HG03097 (cell line): ENCODE measurements at regions not wholly inside any gene's neighbourhood (a gene's known extent, or its start where the extent isn't known, plus 50 kb on each side); places are given as distances from the start of the nearest gene placed in this dataset.

ENCODE experiments used
- ATAC-seq: cut with Tn5 transposase; IDR thresholded peaks from one replicate; pipeline ENCODE4 v1.9.1; 2021; ENCODE audit not compliant: unreplicated experiment, low FRiP score

DNA sequence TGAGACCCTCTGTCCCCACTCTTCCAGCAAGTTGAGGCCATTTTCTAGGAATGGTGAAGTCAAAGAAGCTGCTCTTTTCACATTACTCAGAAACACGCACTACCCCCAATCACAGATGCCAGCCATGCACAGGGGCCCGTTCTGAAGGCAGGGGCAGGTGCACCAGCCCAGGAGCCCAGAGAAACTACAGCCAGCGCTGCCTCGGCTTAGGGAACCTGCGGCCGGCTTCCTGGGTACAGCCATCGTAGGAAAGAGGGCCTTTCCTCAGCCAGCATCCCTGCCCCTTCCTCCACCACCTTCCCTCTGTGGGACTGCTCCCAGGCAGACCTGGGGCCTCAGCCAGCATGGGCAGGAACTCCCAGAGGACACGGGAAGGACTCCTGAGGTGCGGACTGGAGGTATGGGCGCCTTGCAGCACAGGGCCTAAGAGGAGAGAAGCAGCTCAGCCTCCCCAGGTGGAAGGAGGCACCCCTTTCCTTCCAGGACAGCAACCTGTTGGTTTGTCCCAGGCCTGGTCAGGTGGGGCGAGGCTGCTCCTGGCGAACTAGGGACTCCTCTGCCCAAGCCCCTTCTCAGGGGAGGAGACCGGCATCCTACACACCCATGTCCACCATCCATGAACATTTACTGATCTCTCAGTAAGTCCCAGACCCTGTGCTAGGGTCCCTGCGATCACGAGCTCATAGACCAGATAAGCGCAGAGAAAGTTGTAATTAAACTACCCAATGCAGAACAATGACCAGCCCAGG lies 99.0 kb upstream of the ID2 start:
- ATAC-seq: no peak

DNA sequence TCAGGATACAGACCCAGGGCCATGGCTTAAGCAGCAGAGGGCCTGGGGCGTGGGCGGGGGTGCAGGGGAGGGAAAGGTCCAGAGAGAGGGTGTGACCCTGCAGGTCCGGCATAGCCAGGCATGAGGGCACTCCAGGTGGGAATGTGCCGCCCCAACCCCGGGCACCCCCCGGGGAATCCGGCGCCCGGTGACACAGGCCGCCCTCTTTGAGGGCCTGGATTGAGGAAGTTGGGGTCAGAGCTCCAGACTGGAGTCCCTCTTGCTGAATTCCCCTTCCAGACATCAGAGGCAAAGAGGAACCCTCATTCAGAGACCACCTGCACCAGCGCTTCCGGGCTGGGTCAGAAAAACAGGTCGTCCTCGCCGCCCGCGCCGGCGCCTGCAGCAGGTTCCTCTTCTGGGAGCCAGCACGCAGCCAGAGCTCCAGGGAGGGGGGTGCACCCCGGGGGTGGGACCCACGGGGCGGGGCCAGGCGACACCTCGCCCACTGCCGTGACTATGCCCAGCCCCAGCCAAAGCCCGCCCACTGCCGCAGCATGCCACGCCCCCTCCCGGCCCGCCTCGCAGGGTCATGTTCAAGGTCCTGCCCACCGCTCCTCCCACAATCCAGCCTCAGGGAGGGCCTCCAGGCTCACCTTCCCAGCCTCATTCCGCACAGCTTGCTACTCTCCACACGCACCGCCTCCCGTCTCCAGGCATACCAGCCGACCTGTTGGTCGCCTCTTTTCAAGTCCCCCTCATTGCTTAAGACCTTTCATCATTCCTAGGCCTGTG lies 98.3 kb upstream of the ID2 start:
- peak; percentile 87 for ATAC-seq

DNA sequence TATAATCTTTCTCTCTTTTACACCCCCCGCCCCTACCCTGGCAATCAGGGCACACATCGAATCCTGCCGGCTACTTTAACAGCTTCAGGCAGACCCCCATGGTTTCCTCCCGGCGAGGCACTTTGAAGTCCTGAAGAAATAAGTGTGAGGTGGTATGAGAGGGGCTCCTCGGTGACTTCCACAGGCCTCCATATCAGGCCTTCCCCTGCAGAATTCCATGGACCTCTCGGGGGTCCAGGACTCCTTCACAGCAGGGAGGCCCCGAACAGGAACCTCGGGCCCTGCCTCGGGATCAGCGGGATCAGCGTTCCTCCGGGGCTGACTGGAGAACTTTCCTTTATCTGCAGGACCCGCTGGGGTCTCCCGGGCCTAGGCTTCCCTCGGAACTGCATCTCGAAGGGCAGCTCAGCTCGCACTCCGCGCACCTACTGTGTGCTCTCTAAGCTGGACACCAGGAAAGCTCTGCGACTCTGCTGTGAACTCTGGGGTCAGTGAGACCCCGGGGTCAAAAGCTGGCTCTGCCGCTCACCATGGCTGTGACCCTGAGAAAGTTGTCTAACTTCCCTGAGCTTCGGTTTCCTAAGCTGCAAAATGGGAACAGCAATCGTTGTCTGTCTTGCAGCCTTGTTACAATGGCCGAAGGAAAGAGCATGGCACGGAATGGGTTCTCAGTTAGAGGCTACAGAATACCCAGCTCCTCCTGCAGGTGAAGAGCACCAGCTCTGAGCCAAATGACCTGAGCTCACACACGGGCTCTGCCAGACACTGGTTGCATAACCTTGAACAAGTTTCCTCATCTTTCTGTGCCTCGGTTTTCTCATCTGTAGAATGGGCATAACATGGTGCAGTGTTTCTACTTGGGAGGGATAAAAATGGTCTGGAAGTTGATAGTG lies 97.4 kb upstream of the ID2 start:
- no peak for ATAC-seq

DNA sequence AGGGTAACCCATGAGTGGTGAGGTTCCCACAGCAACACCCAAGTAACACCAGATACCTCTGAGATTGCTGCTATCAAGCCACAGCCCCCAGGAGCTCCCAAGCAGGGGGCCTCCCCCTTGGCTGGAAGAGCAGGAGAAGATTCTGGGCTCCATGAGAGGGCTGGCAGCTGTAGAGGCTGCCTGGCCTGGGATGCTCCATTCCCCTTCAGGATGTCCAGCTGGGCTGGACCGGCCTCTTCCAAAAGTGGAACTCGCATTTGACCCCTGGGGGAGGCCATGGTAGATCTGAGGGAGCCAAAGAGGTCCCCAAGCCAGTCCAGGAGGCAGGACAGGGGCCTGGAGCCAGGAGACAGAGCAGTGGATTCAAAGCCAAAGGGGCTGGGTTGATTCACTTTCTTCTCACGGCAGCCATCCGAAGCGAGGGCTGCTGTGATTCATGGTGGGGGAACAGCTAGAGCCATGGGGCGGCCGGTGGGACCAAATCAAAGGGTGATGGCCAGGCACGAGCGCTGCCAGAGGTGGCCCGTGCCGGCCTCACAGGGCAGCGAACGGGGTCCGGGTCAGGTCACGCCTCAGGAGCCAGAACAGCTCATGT lies 95.3 kb upstream of the ID2 start:
- no peak for ATAC-seq

DNA sequence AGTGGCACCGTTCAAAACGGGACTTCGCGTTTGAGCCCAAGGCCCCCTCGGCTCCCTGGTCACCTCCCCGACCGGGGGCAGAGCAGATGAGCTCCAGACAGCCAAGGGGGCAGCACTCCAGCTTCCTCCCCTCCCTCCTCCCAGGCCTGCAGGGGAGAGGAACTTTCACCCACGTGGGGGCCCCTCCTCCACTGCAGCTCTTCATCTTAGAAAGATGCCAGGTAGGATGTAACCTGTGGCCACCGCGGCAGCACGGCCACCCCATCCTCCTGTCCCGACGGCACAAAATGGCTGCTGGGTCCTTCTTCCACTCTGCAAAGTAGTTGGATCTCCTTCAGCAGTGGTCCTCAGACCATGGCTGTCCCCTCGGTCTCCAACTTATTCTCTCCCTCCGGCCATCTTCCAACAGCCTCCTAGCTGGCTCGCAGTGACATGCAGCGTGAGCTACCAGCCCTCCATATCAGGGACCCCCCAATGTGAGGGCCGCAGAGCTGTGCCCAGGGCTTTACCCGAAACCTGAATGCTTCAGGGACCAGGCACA lies 94.5 kb upstream of the ID2 start:
- ATAC-seq: no peak

DNA sequence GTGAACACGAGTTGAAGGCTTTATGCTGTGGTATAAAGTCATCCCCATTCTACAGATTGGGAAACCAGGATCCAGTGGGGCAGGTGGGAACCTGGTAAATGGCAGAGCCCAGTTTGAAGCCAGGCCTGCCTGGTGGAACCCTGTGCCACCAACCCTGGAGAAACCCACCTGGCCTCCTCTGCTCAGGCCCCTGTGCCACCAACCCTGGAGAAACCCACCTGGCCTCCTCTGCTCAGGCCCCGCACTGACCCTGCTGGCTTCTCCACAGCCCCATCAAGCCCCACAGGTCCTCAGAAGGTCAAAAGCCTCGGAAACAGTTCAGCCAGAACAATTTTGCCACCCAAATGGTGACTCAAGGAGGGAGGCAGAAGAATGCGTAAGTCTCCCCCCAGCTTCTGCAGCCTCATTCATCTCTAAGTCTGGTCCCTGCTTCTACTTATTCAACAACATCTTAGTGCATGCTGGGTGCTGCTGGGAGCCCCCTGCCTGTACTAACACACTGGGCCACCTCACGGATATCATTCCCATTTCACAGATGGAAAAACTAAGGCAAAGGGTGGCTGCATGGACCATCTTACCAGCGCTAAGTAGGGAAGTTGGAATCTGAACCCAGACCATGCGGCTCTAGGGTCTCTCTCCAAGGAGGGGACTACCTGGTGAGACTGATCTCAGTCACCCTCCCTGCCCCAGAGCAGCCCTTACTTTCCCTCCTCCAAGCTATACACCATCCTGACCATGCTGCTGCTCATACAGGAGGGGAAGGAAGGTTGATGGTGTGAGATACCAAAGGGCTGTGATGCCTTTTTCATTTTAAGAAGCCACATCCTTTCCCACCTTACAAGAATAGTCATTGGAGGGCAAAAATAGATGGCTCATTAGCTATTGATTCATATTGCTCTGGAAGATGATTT lies 93.7 kb upstream of the ID2 start:
- ATAC-seq: no peak

DNA sequence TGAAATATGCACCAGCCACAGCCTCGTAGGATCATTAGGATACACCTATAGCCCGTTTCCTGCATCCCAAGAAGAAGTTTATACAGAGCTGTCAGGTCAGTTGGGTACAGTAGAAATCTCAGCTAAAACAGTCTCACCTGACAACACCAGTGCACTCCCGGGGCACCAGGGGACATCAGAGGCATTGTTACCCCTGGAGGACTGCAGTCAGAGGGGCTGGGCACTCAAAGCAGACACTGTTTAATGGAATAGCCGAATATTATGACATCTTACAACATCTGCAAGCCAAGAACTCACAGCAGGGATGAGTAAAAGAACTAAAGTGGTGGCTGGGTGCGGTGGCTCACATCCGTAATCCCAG lies 93.0 kb upstream of the ID2 start:
- no peak for ATAC-seq

DNA sequence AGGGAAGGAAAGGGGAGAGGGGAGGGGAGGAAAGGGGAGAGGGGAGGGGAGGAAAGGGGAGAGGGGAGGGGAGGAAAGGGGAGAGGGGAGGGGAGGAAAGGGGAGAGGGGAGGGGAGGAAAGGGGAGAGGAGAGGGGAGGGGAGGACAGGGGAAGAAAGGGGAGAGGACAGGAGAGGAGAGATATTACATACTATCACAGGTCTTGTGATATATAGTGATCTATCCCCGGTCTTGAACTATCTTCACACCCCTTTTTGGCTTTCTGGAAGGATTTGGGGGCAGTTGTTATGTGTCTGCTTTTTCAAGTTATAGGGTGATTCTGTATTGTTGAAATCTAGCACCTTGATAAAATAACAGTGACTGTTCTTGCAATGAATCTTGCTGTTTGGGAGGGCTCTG lies 92.1 kb upstream of the ID2 start:
- no peak for ATAC-seq

DNA sequence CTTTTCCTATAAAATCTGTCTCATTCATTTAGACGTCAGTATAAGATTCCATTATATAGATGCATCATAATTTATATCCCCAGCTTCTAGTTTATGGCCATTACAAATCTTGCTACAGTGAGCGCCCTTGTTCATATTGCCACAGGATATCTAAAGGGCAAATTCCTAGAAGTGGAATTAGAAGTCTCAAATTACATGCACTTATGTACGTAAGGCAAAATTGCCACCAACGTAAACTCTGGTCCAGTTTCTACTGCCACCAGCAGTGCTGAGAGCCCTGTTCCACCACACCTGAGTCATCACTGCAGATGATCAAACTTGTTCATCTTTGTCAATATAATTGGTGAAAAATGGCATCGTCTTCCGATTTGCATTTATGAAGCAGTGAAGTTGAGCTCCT lies 90.9 kb upstream of the ID2 start:
- ATAC-seq: no peak

DNA sequence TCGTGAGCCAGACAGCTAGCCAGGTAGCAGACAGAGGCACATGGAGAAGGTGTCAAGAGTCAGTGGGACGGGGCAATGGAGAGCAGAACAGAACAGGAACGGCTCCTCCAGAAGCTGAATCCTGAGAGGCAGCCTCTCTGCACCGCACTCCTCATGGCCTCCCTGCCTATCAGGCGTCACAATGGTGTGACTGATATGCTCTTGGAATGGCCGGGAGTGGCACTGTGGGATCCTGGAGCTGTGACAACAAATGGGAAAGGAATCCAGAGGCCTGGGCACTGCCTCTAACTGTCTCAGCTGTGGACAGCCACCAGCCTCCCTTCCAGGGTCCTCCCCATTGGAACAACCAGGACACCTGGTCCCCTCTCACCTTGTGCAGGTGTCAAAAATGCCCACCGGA lies 89.1 kb upstream of the ID2 start:
- ATAC-seq: no peak

DNA sequence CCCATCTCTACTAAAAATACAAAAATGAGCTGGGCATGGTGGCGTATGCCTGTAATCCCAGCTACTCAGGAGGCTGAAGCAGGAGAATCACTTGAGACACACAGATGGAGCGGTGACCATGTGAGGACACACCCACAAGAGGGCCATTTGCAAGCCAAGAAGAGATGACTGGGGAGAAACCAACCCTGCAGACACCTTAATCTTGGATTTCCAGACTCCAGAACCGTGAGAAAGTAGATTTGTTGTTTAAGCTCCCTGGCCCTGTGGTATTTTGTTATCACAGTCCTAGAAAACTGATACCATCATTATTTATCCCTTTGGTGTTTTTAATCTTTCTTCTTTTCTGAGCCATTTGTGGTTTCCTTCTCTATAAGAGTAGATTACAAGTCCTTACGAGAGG lies 88.6 kb upstream of the ID2 start:
- ATAC-seq: no peak

DNA sequence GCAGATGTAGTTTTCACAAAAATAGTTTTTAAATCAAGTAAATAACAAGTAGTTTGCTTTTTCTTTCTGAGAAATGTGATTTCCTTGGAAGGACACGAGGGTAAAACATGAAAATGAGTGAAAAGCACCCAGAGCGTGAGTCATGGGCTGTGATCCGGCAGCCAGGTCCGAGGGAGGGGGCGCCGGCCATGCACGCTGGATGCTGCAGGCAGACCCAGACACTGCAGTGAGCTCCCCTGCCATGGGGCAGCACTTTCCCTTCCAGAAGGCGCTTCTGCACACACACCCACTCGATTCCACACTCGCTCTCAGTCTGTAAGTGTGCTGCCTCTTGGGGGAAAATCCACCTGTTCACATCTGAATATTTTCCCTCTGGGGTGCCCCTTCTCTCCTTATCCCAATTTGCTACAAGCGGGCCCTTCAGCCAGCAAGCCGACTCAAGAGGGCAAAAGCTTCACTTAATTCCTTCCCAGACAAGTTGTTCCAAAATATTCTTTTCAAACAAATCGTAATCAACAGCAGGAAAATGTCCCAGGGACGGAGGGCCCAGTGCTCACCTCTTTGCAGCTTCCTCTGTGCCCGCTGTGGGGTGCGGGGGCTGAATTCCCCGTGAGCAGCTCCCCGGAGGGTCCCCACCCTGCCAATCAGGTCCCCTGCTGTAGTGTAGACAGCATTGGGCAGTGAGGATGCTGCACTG lies 87.0 kb upstream of the ID2 start:
- no peak for ATAC-seq

DNA sequence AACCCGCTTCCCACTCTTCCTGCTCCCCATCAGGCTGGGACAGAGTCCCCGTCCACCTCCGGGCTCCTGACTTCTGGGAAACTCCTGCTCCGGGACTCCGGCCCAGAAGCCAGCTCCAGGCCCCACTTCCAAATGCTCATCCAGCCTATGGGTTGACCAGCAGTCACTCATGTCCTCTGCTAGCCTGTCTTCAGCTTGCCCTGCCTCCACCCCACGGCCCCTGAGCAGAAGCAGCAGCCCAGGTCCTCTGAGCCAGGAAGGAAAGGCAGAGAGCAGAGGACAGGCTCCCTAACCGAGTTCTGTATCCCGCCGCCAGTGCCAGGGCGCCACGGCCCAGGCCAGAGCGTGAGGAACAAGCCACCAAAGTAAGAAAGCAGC lies 86.4 kb upstream of the ID2 start:
- no peak for ATAC-seq

DNA sequence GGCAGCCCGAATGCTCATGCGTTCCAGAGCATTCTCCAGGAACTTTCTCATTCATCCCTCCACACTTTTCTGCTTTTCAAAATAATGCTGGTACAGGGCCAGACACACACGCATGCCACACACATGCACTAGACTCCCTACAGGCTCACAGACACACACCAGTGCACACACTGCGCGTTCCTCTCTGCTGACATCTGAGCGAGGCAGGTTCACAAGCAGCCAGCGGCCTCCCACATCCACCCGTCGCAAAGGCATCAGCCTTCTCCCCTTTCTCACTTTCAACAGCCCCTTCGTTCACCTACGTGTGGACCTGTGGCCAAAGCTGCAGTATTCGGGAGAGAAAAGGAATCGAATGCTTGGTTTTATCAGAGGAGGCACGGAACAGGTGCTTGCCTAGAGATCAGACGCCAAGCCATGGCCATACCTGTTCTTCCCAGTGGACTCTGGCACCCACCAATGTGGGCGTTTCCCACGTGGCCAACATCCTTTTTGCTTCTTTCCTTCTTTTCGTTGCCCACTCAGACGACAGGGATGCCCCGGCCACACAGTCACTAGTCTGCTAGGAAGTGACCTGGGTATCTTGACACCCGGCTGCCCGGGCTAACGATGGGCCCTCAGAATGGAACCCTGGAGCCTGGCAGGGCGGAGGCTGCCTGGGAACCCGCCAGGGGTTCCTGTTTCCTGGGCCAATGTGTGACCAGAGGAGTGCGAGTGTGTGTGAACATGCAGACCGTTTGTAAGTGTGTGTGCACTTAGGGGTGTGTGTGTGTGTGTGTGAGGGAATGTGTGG lies 85.8 kb upstream of the ID2 start:
- no peak for ATAC-seq

DNA sequence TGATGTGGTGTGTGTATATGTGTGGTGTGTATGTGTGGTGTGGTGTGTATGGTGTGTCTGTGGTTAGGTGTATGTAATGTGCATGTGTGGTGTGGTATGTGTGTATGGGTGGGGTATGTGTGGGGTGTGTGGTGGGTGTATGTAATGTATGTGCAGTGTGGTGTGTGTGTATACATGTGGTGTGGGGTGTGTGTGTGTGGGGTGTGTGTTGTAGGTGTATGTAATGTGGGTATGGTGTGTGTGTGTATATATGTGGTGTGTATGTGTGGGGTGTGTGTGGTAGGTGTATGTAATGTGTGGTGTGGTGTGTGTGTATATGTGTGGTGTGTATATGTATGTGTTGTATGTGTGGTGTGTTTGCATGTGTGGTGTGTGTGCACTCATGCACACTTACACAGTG lies 84.8 kb upstream of the ID2 start:
- no peak for ATAC-seq

DNA sequence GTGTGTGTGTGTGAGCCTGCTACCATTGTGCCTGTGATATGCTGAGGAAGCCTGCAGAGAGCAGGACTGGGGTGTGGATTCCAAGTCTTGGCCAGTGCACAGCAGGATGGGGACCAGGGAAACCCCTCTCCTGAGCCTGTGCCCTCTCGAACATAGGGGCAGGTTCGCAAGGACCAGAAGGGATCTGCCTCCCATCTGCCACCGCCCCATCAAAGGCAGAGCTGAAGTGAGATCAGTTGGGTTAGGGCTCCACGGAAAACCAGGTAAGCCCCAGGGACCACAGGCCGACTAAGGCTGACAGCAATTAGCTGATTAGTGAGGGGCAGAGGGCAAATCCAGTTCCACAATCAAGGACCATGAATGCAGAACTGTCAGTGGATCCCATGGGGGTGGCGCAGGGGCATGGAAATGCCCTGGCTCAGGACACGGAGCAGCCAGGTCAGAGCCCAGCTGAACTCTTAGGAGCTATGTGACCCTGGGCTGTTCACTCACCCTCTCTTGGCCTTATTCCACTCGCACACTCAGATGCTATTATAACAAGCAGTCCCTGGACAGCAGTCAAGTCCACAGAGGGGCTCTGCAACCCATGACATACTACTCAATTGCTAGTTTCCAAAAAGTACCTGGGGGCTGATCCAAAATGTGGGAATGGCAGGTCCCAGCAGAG lies 84.2 kb upstream of the ID2 start:
- ATAC-seq: no peak

DNA sequence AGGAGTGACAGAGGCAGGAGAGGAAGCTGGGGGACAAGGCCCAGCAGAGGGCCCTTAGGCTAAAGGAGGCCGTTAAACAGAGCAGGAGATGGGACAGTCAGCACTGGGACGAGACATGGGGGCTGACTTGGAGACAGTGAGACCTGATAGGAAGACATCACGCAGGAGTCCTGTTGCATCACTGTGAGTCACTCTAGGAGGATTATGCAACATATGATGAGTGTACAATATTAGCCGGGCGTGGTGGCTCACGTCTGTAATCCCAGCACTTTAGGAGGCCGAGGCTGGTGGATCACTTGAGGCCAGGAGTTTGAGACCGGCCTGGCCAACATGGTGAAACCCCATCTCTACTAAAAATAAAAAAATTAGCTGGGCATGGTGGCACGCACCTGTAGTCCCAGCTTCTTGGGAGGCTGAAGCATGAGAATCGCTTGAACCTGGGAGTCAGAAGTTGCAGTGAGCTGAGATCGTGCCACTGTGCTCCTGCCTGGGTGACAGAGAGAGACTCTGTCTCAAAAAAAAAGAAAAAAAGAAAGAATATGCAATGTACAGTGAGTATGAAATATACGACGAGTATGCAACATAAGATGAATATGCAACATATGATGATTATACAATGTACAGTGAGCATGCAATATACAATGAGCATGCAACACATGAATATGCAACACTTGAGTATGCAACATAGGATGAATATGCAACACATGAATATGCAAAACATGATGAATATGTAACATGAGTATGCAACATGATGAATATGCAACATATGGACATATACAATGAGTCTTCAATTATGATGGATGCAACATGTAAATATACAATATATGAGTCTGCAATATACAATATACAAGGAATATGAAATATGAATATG lies 83.3 kb upstream of the ID2 start:
- ATAC-seq: no peak
